GM10248 (cell line): ENCODE measurements at regions not wholly inside any gene's neighbourhood (a gene's known extent, or its start where the extent isn't known, plus 50 kb on each side); places are given as distances from the start of the nearest gene placed in this dataset.

Experiments used
- CTCF ChIA-PET: fragments of 300-600 bp; sonication (Branson Sonifier 250); formaldehyde crosslinking; extraction: SDS; loops from one replicate; lab custom pipeline; 2021; ENCODE audit warnings: antibody characterized with exemption; lab: Yijun Ruan, JAX
- POLR2A ChIA-PET: fragments of 350-650 bp; sonication (Branson Sonifier 250); formaldehyde crosslinking; extraction: SDS; loops from one replicate; lab custom pipeline; 2020; ENCODE audit warnings: antibody characterized with exemption; lab: Yijun Ruan, JAX
- DNase-seq: peaks from one replicate; pipeline ENCODE4 v3.0.0; 2012; ENCODE audit errors: extremely low spot score
- TF ChIP-seq, protein P1 (sequence below): IDR thresholded peaks from 2 replicates; pipeline ENCODE4 v1.5.1; 2012; ENCODE audit warnings: mild to moderate bottlenecking, low read depth; ENCODE audit errors: extremely low read depth, missing control alignments, control extremely low read depth

DNA sequence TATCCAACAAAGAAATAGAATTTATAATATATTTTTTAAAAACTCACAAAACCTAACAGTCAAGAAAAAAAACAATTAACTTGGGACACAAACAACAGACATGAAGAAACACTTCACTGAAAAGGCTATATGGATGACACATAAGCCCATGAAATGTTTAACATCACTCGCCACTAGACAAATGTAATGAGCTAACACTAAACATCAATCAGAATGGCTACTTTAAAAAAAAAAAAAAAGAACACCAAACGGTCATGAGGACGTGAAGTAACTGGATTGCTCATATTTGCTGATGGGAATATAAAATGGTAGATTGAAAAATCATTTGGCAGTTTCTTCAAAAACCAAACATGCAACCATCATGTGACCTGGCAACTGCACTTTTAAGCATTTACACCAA, 97.3 kb upstream of the RGPD4 start:
- ChIA-PET POLR2A (no interaction called here), CTCF (no interaction called here)
- DNase-seq, result no peak
- TF ChIP-seq, protein P1, sequence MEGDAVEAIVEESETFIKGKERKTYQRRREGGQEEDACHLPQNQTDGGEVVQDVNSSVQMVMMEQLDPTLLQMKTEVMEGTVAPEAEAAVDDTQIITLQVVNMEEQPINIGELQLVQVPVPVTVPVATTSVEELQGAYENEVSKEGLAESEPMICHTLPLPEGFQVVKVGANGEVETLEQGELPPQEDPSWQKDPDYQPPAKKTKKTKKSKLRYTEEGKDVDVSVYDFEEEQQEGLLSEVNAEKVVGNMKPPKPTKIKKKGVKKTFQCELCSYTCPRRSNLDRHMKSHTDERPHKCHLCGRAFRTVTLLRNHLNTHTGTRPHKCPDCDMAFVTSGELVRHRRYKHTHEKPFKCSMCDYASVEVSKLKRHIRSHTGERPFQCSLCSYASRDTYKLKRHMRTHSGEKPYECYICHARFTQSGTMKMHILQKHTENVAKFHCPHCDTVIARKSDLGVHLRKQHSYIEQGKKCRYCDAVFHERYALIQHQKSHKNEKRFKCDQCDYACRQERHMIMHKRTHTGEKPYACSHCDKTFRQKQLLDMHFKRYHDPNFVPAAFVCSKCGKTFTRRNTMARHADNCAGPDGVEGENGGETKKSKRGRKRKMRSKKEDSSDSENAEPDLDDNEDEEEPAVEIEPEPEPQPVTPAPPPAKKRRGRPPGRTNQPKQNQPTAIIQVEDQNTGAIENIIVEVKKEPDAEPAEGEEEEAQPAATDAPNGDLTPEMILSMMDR, result no peak

DNA sequence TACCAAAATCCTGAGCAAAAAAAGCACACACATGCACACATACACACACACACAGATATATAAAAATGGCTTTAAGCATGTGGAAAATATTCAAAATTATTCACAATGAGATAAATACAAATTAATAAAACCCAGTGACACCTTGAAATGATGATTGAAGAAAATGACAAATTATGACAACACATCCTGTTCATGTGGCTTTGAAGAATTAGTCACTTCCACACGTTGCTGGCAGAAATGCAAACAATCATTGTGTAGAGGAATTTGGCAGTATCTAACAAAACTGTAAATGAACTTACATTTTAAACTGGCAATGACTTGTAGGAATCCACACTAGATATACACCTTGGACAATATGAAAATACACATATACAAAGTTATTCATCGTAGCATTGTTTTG, 95.8 kb upstream of the RGPD4 start:
- DNase-seq, result no peak
- ChIA-PET POLR2A (no interaction called here), CTCF (no interaction called here)
- TF ChIP-seq, protein P1, result no peak

GRCh38 chr2:107731435-107731834, 95.3 kb upstream of the RGPD4 start:
- ChIA-PET CTCF (no interaction called here), POLR2A (no interaction called here)
- TF ChIP-seq, protein P1, result no peak
- no peak for DNase-seq

- TF ChIP-seq, protein P1, result no peak
- no peak for DNase-seq
- ChIA-PET CTCF (no interaction called here), POLR2A (no interaction called here)
These were observed 91.5 kb upstream of the RGPD4 start for GRCh38 chr2:107735201-107735600.

DNA sequence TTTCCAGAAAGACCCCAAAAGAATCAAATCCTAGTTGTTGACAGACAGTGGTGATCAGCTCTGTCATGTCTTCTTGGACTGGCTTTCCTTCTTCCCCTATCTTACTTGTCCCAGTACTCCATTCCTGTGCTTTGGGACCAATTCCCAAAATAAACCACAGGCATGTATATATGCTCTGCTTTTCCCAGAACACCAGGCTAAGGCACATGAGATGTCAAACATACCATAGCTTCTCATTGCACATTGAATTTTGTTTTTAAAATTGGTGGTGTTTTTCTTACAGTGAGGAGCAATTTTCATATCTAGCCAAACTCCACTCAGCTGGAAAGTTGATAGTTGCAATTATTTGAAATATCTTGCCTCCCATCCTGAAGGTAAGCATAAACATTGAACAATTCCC, 88.9 kb upstream of the RGPD4 start:
- DNase-seq, result no peak
- ChIA-PET POLR2A (no interaction called here), CTCF (interaction anchor here (0.9 kb wide), 1 partner anchor 17 kb away, joined by 3 read pairs; no protein-coding TSS in a partner anchor)
- TF ChIP-seq, protein P1, result no peak

DNA sequence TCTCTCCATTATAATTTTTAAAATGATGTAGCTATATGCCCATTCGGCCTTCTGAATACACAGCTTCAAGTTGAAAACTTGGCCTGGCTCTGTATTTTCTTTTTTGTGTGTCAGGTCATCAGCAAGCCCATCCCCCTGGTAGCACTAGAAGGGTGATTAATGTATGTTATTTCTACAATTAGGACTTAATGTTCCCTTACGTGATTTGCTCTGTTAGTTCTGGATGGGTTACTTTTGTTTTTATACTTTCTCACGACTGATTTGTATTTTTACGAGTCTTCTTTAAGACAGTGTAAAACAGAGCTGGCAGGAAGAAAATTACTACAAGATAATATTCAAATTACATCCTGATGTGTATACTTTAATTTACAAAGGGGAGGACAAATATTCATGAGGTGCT, 88.4 kb upstream of the RGPD4 start:
- DNase-seq, result no peak
- ChIA-PET POLR2A (no interaction called here), CTCF (interaction anchor here (0.9 kb wide), 1 partner anchor 17 kb away, joined by 3 read pairs; no protein-coding TSS in a partner anchor)
- TF ChIP-seq, protein P1, result no peak

DNA sequence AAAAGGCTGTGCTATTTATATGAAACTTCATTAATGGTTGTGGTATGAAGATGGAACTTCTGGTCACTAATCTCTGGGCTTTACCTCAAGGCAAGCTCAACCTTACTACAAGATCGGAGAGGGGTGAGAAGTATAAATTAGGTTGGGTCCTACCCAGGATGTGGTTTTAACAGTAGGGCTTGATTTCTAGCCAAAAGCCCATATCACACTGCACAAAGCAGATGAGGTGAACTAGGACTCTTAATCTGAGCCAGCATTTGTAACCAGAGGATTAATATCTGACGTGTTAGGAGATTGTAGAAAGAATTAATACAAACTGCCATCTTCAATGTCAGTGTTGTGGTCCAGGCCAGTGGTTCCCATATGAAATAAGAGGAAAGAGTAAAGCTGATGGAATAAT, 86.4 kb upstream of the RGPD4 start:
- no peak for DNase-seq
- CTCF ChIA-PET, result no interaction called here
- POLR2A ChIA-PET, result no interaction called here
- TF ChIP-seq, protein P1, result no peak
